Fibroblast of villous mesenchyme (primary cell): ENCODE measurements at regions not wholly inside any gene's neighbourhood (a gene's known extent, or its start where the extent isn't known, plus 50 kb on each side); places are given as distances from the start of the nearest gene placed in this dataset.

Experiments
- DNase-seq: peaks from one replicate; pipeline ENCODE4 v3.0.0-alpha.2; 2010; ENCODE audit warnings: low read depth
- H3K4me3 ChIP-seq: 2 replicates; pipeline ENCODE4 v1.5.1; 2011; ENCODE audit warnings: low read depth, mild to moderate bottlenecking, low read length
- CTCF ChIP-seq: IDR thresholded peaks from 2 replicates; pipeline ENCODE4 v1.5.1; 2012; ENCODE audit warnings: low read depth, mild to moderate bottlenecking, low read length; ENCODE audit not compliant: insufficient read depth

DNA sequence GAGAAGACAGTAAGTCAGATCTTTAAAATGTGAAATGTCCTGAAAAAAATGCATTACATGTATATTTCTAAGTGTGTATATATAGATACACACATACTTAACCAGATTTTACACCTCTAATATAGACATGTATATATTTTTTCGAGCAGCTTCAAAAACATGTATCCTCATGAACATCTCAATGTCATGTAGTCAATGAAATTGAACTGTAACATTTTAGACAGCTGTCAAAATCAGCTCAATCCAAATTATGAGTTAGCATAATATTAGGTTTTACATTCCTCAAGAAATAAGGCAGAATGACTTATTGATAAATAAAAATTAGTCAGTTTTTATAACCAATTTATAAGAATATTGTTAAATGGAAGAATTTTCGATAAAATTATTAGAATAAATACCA, 665.7 kb downstream of the BRINP3 start:
- no peak for TF ChIP-seq CTCF
- H3K4me3 ChIP-seq = no peak overlapping the region
- no peak for DNase-seq

GRCh38 chr1:189816558-189816957, 661.1 kb downstream of the BRINP3 start:
- no peak for TF ChIP-seq CTCF
- no peak overlapping the region for H3K4me3 ChIP-seq

DNA sequence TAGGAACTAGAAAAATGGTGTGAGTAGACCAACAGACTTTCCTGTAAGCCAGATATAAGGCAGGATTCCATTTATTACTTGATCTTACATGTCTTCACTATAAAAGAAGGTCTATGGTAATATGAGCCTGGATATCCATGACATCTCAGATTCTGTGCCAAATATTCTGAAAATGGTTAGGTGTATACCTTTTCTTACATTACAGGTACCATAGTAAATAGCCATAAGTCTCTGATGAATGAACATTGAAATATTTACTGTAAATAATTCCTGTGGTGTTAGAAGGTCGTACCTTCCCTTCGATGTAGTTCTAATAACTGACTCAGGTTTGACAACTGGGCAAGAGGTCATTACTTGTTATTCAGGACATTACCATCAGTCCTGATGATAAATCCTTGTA, 657.9 kb downstream of the BRINP3 start:
- no peak overlapping the region for H3K4me3 ChIP-seq
- no peak for TF ChIP-seq CTCF
- no peak for DNase-seq

More at GRCh38 chr1:189816558-189816957, 661.1 kb downstream of the BRINP3 start:
- no peak for DNase-seq

GRCh38 chr1:189821833-189822232, 655.8 kb downstream of the BRINP3 start:
- DNase-seq = no peak
- no peak for TF ChIP-seq CTCF

GRCh38 chr1:189834813-189835212, 642.9 kb downstream of the BRINP3 start:
- no peak for TF ChIP-seq CTCF
- no peak overlapping the region for H3K4me3 ChIP-seq
- DNase-seq = no peak

More at GRCh38 chr1:189821833-189822232, 655.8 kb downstream of the BRINP3 start:
- no peak overlapping the region for H3K4me3 ChIP-seq

- TF ChIP-seq CTCF = no peak
- no peak for DNase-seq
- H3K4me3 ChIP-seq = no peak overlapping the region
These were observed 630.1 kb downstream of the BRINP3 start for GRCh38 chr1:189847613-189848012.

DNA sequence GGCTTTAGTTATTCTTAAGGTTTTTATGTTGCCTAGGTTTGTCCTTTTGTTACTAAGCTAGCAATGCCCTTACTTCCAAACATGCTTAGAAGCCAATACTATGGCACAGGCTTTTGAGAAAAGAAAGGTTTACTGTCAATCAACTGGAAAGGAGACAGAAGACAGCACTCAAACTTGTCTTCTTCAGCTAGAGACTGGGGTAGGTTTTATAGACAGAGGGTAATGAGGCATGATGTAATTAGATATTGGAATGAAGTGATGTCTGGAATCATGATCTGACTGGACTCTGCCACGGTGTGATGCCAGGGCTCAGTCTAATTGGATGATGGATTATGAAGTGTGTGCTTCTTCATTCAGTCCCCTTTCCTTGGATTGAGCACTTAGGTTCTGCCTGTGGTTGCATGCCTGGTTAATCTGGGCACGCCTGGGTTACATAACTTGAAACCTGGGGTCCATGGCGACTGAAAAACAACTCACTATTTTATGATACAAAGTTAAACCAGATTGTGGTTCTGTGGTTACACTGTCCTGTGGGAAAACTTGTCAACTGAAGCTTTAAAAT, 625.8 kb downstream of the BRINP3 start:
- no peak for DNase-seq
- no peak overlapping the region for H3K4me3 ChIP-seq
- no peak for TF ChIP-seq CTCF
